ENCODE measurements at regions not wholly inside any gene's neighbourhood (a gene's known extent, or its start where the extent isn't known, plus 50 kb on each side); places are given as distances from the start of the nearest gene placed in this dataset.

DNA sequence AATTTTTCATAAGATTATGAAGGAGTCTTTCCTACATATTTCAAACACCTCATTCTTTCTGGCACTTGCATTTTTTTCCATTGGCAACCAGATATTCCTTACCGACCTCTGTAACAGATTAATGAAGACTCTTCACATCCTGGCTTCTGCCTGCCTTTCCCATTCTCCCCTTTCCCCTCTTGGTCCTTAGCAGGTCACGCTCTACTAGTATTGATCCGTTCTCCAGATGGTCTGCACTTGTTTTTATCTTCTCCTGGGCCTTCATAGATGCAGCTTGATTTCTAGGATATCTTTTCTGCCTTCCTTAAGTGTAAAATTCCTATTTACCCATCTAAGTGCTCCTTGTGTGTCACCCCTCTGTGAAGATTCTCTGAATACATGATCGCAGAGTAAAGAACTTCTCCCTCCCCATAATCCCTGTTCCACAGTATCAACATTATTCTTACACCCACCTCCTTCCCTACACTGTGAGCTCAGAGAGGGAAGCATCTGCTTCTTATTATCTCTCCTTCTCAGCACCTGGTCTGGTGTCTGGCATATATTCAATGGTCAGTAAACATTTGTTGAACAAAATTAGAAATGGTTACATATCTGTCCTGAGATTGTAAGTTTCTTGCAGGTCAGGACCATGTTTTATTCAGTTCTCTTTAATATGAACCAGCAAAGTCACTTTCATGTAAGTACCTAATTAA is 654.2 kb downstream of the REEP3 start:
- TF ChIP-seq ZNF274 (IDR thresholded peaks at IDR 0.05; ENCODE audit: low read depth, low read length) (no peak), YY1 (IDR thresholded peaks at IDR 0.05; ENCODE audit: insufficient read depth, insufficient read length) (no peak), SUZ12 (IDR thresholded peaks at IDR 0.05; ENCODE audit: extremely low read depth, insufficient read depth, insufficient read length) (no peak)

Data from NT2/D1 (cell line).